ENCODE measurements at regions not wholly inside any gene's neighbourhood (a gene's known extent, or its start where the extent isn't known, plus 50 kb on each side); places are given as distances from the start of the nearest gene placed in this dataset.

DNA sequence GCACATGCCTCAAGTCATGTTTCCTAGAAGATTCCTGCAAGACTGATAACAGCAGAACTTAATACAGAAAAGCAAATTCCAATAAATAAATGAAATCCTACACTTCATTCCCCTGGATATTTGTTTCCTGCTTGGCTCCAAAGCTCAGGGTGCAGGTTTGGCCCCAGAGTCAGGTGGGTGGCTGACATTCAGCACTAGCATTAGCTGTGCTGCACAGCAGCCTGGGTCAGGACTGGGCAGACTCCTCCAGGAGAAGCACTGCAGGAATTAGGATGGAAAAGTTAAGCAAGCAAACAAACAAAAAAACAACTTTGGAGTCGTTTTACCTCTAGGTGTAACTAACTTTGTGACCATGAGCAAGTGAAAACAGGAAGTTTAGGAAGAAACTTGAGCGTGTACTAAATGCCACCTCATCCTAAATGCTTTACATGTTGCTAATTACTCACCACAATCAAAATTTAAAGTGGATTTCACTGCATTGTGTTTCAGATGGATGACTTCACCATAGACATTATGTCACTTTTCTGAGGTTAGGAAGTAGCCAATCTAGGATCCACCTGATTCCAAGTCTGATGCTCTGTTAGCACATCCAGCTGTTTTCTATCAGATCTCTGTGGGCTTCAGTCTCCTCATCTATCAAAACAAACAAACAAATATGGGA is 239.4 kb downstream of the C7orf25 start:
- POLR2A ChIA-PET = interaction anchor here (0.6 to 2.8 kb wide), 12 partner anchors 11 to 681 kb away, joined by 3 to 14 read pairs (median 4); no protein-coding TSS in a partner anchor
- H3K9me3 Mint-ChIP-seq (ENCODE audit: unreplicated experiment) = peaks cover 3% of the 10 kb centered on the region
- CTCF ChIA-PET = interaction anchor here (0.8 to 2.5 kb wide), 3 partner anchors 10 to 471 kb away, joined by 3 to 6 read pairs (median 4); no protein-coding TSS in a partner anchor
- DNase-seq (ENCODE audit: unreplicated experiment) = peak; percentile 40
- TF ChIP-seq, protein P1, sequence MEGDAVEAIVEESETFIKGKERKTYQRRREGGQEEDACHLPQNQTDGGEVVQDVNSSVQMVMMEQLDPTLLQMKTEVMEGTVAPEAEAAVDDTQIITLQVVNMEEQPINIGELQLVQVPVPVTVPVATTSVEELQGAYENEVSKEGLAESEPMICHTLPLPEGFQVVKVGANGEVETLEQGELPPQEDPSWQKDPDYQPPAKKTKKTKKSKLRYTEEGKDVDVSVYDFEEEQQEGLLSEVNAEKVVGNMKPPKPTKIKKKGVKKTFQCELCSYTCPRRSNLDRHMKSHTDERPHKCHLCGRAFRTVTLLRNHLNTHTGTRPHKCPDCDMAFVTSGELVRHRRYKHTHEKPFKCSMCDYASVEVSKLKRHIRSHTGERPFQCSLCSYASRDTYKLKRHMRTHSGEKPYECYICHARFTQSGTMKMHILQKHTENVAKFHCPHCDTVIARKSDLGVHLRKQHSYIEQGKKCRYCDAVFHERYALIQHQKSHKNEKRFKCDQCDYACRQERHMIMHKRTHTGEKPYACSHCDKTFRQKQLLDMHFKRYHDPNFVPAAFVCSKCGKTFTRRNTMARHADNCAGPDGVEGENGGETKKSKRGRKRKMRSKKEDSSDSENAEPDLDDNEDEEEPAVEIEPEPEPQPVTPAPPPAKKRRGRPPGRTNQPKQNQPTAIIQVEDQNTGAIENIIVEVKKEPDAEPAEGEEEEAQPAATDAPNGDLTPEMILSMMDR (IDR thresholded peaks at IDR 0.05; ENCODE audit: unreplicated experiment) = no peak
- no peak overlapping the region for H3K4me3 Mint-ChIP-seq (ENCODE audit: unreplicated experiment)
- no peaks in the 10 kb centered on the region for H3K27me3 Mint-ChIP-seq (ENCODE audit: insufficient read depth, unreplicated experiment)
- intact Hi-C loops (cut with micrococcal nuclease) = loop anchor here (10.0 kb wide), 1 partner anchor 178 kb away; no protein-coding TSS in a partner anchor
- peak overlapping the region; percentile 89 for H3K27ac Mint-ChIP-seq (ENCODE audit: low read depth, unreplicated experiment)
- BruUV-seq (replicated peaks) = TSS peak; percentile 78
- H3K4me1 Mint-ChIP-seq (ENCODE audit: insufficient read depth, unreplicated experiment) = peaks cover 50% of the 10 kb centered on the region
- H3K36me3 Mint-ChIP-seq (ENCODE audit: insufficient read depth, unreplicated experiment) = no peaks in the 10 kb centered on the region

DNA sequence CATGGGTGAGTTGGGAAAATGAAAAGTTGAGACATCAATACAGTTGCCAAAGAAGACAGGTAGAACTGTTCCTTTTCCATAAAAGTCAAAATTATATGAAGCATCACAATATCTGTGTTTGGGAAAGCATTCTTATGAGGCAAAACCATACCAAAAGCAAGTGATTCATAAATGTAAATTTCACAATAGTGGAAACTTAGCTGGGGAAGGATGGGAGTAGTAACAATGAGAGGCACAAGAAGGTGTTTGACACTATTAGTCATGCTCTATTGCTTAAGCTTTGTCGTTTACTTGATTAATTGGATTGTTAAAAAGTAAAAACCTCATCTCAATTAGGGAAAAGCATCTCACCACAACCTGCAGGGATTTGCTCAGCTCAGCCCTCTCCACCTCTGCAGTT is 240.2 kb downstream of the C7orf25 start:
- no peaks in the 10 kb centered on the region for H3K27me3 Mint-ChIP-seq (ENCODE audit: insufficient read depth, unreplicated experiment)
- intact Hi-C loops (cut with micrococcal nuclease) = loop anchor here (10.0 kb wide), 1 partner anchor 177 kb away; no protein-coding TSS in a partner anchor
- no peaks in the 10 kb centered on the region for H3K36me3 Mint-ChIP-seq (ENCODE audit: insufficient read depth, unreplicated experiment)
- H3K4me3 Mint-ChIP-seq (ENCODE audit: unreplicated experiment) = no peak overlapping the region
- ChIA-PET POLR2A (interaction anchor here (0.6 to 2.8 kb wide), 16 partner anchors 12 to 600 kb away, joined by 3 to 14 read pairs (median 4); partner anchors contain the start of gene GLI3), CTCF (interaction anchor here (0.6 kb wide), 1 partner anchor 681 kb away, joined by 3 read pairs; no protein-coding TSS in a partner anchor)
- peak; percentile 95 for DNase-seq (ENCODE audit: unreplicated experiment)
- peak overlapping the region; percentile 89 for H3K27ac Mint-ChIP-seq (ENCODE audit: low read depth, unreplicated experiment)
- peaks cover 11% of the 10 kb centered on the region for H3K9me3 Mint-ChIP-seq (ENCODE audit: unreplicated experiment)
- BruUV-seq (replicated peaks) = no TSS peak
- TF ChIP-seq, protein P1 (IDR thresholded peaks at IDR 0.05; ENCODE audit: unreplicated experiment) = no peak
- peaks cover 42% of the 10 kb centered on the region for H3K4me1 Mint-ChIP-seq (ENCODE audit: insufficient read depth, unreplicated experiment)

DNA sequence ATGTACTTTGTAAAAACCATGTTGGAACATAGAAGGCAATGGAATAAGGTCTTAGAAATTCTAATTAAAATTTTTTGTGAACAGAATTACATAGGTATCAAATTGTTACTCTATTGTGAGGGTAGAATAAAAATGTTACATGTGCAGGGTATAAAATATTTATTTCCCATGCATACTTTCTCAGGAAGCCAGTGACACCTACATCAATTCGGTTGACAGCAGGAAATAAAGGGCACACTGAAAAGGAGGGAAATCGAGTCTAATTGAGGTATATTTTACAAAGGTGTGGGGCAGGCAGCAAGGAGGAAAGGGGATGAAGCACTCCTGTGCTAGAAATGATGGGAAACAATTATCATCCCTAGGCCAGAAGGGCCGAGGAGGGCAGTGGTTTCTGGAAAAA is 244.9 kb downstream of the C7orf25 start:
- DNase-seq (ENCODE audit: unreplicated experiment) = no peak
- H3K27me3 Mint-ChIP-seq (ENCODE audit: insufficient read depth, unreplicated experiment) = no peaks in the 10 kb centered on the region
- H3K4me3 Mint-ChIP-seq (ENCODE audit: unreplicated experiment) = no peak overlapping the region
- intact Hi-C loops (cut with micrococcal nuclease) = no loop called here
- peaks cover 20% of the 10 kb centered on the region for H3K9me3 Mint-ChIP-seq (ENCODE audit: unreplicated experiment)
- no peak overlapping the region for H3K27ac Mint-ChIP-seq (ENCODE audit: low read depth, unreplicated experiment)
- ChIA-PET POLR2A (interaction anchor here (2.0 kb wide), 1 partner anchor 70 kb away, joined by 5 read pairs; no protein-coding TSS in a partner anchor), CTCF (interaction anchor here (0.6 kb wide), 2 partner anchors 52 to 916 kb away, joined by 3 read pairs; no protein-coding TSS in a partner anchor)
- BruUV-seq (replicated peaks) = no TSS peak
- H3K36me3 Mint-ChIP-seq (ENCODE audit: insufficient read depth, unreplicated experiment) = no peaks in the 10 kb centered on the region
- TF ChIP-seq, protein P1 (IDR thresholded peaks at IDR 0.05; ENCODE audit: unreplicated experiment) = no peak
- H3K4me1 Mint-ChIP-seq (ENCODE audit: insufficient read depth, unreplicated experiment) = peaks cover 18% of the 10 kb centered on the region

DNA sequence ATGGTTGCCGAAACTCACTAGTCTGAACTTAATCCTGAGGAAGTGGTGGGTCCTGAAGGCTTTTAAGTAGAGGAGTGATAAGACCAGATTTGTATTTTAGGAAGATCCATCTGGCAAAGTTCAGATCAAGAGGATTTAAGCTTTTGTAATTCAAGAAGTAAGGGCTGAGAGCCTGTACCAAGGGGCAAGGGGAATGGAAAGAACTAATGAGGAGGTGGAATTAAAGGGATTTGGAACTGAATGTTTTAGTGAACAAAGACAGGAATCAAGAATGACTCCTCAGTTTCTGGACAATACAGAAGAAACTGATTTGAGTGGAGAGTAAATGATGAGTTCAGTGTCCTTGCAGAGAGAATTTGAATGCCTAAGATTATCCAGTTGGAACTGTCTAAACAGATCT is 249.0 kb downstream of the C7orf25 start:
- POLR2A ChIA-PET = no interaction called here
- peaks cover 5% of the 10 kb centered on the region for H3K4me1 Mint-ChIP-seq (ENCODE audit: insufficient read depth, unreplicated experiment)

More for the DNA sequence above, 249.0 kb downstream of the C7orf25 start:
- H3K27me3 Mint-ChIP-seq (ENCODE audit: insufficient read depth, unreplicated experiment) = no peaks in the 10 kb centered on the region
- H3K36me3 Mint-ChIP-seq (ENCODE audit: insufficient read depth, unreplicated experiment) = no peaks in the 10 kb centered on the region
- H3K9me3 Mint-ChIP-seq (ENCODE audit: unreplicated experiment) = peaks cover 20% of the 10 kb centered on the region
- H3K27ac Mint-ChIP-seq (ENCODE audit: low read depth, unreplicated experiment) = no peak overlapping the region
- intact Hi-C loops (cut with micrococcal nuclease) = no loop called here
- DNase-seq (ENCODE audit: unreplicated experiment) = no peak
- TF ChIP-seq, protein P1 (IDR thresholded peaks at IDR 0.05; ENCODE audit: unreplicated experiment) = no peak
- no TSS peak for BruUV-seq (replicated peaks)
- CTCF ChIA-PET = interaction anchor here (1.0 kb wide), 1 partner anchor 9 kb away, joined by 3 read pairs; no protein-coding TSS in a partner anchor
- H3K4me3 Mint-ChIP-seq (ENCODE audit: unreplicated experiment) = no peak overlapping the region
